Spleen (tissue), 7 donors: ENCODE measurements at regions not wholly inside any gene's neighbourhood (a gene's known extent, or its start where the extent isn't known, plus 50 kb on each side); places are given as distances from the start of the nearest gene placed in this dataset.

Experiments used
- CTCF ChIP-seq, 11 experiments: fragments of 200-600 bp in 7 of 11; fragments of 450-650 bp in 4 of 11; sonication (generic) in 4 of 11; IDR thresholded peaks in 8 of 11; conservative IDR thresholded peaks in 3 of 11; 1 replicate in 7 of 11; 2 replicates in 4 of 11; pipeline versions ENCODE4 v1.4.0 to v1.8.0; 2016 to 2021; ENCODE audit warnings: antibody characterized with exemption in 11 of 11, inconsistent platforms in 4 of 11, mild to moderate bottlenecking in 1 of 11
- POLR2A ChIP-seq, 3 donors: fragments of 450-650 bp; IDR thresholded peaks; one replicate each; pipeline ENCODE4 v1.5.1; 2017; ENCODE audit warnings: antibody characterized with exemption in 3 of 3, mild to moderate bottlenecking in 1 of 3
- donor health status: DM: no; HTN: no; CAD: no; lungs with moderate emphysema.
- donor health status: DM: no; HTN: no; CAD: no.
- donor health status: DM: no; HTN: no; CAD: no.

- TF ChIP-seq CTCF (IDR thresholded peaks at IDR 0.05 in 8 of 11, conservative IDR thresholded peaks at IDR 0.05 in 3 of 11): no peak
- TF ChIP-seq POLR2A (IDR thresholded peaks at IDR 0.05): no peak
These were observed 92.1 kb downstream of the SLC25A47 start for GRCh38 chr14:100415226-100415625.
